ENCODE measurements at regions not wholly inside any gene's neighbourhood (a gene's known extent, or its start where the extent isn't known, plus 50 kb on each side); places are given as distances from the start of the nearest gene placed in this dataset.

GRCh38 chr14:81990312-81990761 is 456.7 kb upstream of the SEL1L start:
- TF ChIP-seq POLR2A (IDR thresholded peaks at IDR 0.05) (no peak), CTCF (IDR thresholded peaks at IDR 0.05) (peak; percentile 38 to 82 (median 78)), POLR2AphosphoS5 (IDR thresholded peaks at IDR 0.05; ENCODE audit: insufficient read depth in 1 of 2, low read depth in 1 of 2) (no peak)

All from vagina (tissue), 2 donors.